ENCODE measurements at regions not wholly inside any gene's neighbourhood (a gene's known extent, or its start where the extent isn't known, plus 50 kb on each side); places are given as distances from the start of the nearest gene placed in this dataset.

DNA sequence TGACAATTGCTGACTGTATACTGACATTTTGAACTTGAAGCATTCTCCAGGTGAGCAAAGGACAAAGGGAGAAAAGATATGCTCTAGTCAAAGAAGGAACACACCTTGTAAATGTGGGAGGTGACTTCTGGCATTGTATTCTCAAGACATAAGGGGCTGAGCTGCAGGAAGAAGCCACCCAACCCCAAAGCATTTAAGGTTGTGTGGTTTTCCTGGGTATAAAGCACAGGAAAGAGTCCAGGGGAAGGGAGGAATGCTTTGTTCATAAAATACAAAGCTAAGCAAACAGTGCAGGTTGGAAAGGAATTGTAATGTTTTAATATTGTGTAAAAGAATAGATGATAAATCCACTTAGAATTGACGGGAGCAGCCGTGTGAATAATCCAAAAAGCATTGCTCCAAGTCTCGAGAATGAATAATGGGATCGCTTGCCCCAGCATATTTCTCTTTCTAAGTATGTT lies 102.4 kb upstream of the LRIG1 start:
- TF ChIP-seq JUN (IDR thresholded peaks at IDR 0.05; ENCODE audit: borderline replicate concordance, insufficient read depth, insufficient read length, low read depth) (no peak), GATA2 (IDR thresholded peaks at IDR 0.05; ENCODE audit: insufficient read depth, insufficient read length, low read depth, low read length) (no peak), EZH2 (IDR thresholded peaks at IDR 0.05; ENCODE audit: borderline replicate concordance, low read depth, low read length, severe bottlenecking) (no peak), MYC (IDR thresholded peaks at IDR 0.05; ENCODE audit: low read depth, low read length) (no peak), POLR2AphosphoS5 (IDR thresholded peaks at IDR 0.05; ENCODE audit: insufficient read depth, low read depth, low read length) (no peak), POLR2A (IDR thresholded peaks at IDR 0.05; ENCODE audit: low read depth, low read length) (no peak), FOS (IDR thresholded peaks at IDR 0.05; ENCODE audit: borderline replicate concordance, insufficient read depth, low read length) (no peak)
- TF ChIP-seq, protein P1, sequence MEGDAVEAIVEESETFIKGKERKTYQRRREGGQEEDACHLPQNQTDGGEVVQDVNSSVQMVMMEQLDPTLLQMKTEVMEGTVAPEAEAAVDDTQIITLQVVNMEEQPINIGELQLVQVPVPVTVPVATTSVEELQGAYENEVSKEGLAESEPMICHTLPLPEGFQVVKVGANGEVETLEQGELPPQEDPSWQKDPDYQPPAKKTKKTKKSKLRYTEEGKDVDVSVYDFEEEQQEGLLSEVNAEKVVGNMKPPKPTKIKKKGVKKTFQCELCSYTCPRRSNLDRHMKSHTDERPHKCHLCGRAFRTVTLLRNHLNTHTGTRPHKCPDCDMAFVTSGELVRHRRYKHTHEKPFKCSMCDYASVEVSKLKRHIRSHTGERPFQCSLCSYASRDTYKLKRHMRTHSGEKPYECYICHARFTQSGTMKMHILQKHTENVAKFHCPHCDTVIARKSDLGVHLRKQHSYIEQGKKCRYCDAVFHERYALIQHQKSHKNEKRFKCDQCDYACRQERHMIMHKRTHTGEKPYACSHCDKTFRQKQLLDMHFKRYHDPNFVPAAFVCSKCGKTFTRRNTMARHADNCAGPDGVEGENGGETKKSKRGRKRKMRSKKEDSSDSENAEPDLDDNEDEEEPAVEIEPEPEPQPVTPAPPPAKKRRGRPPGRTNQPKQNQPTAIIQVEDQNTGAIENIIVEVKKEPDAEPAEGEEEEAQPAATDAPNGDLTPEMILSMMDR (IDR thresholded peaks at IDR 0.05; ENCODE audit: extremely low read depth in 1 of 2, insufficient read depth in 1 of 2, low read depth in 1 of 2, low read length in 2 of 2), result no peak
- TF ChIP-seq, protein P2, sequence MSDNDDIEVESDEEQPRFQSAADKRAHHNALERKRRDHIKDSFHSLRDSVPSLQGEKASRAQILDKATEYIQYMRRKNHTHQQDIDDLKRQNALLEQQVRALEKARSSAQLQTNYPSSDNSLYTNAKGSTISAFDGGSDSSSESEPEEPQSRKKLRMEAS (IDR thresholded peaks at IDR 0.05; ENCODE audit: insufficient read depth, insufficient read length), result no peak
- FAIRE-seq (no peak), DNase-seq (ENCODE audit: low read depth, low spot score) (no peak)
- Histone ChIP-seq H3K4me3 (replicated peaks in 1 of 3; ENCODE audit: insufficient read depth in 1 of 3, low read depth in 1 of 3, low read length in 3 of 3) (no peak overlapping the region), H3K4me2 (ENCODE audit: insufficient read depth, low read length) (no peak overlapping the region), H3K79me2 (ENCODE audit: control insufficient read depth, insufficient read depth, low read length) (no peaks in the 10 kb centered on the region), H2AFZ (ENCODE audit: low read depth, low read length) (no peak overlapping the region), H3K9ac (replicated peaks; ENCODE audit: extremely low read depth, insufficient read depth, low read length) (no peak overlapping the region), H3K27ac (ENCODE audit: insufficient read depth, low read depth, low read length) (no peak overlapping the region), H3K9me3 (replicated peaks; ENCODE audit: control insufficient read depth, insufficient read depth, low read length) (no peaks in the 10 kb centered on the region), H3K9me1 (replicated peaks; ENCODE audit: control insufficient read depth, extremely low read depth, insufficient read depth, low read length) (no peaks in the 10 kb centered on the region), H3K4me1 (ENCODE audit: control insufficient read depth, extremely low read depth, insufficient read depth, low read length) (no peaks in the 10 kb centered on the region), H3K36me3 (ENCODE audit: control insufficient read depth in 2 of 2, extremely low read depth in 1 of 2, insufficient read depth in 2 of 2, low read length in 2 of 2) (no peaks in the 10 kb centered on the region), H4K20me1 (replicated peaks; ENCODE audit: control insufficient read depth, extremely low read depth, insufficient read depth, low read length) (no peaks in the 10 kb centered on the region), H3K27me3 (ENCODE audit: control insufficient read depth in 2 of 2, insufficient read depth in 2 of 2, low read length in 2 of 2) (peaks cover 2 to 12% of the 10 kb centered on the region in 2 experiments)
- no TSS peak for BruUV-seq (replicated peaks)
- ChIA-PET POLR2A (no interaction called here), CTCF (no interaction called here)
- intact Hi-C loops (cut with micrococcal nuclease) (no loop called here), dilution Hi-C loops (cut with MboI; ENCODE audit: extremely low pct_ligation_motif_present, low sequenced_read_pairs) (no loop called here)

All from endothelial cell of umbilical vein (primary cell).